ENCODE measurements at regions not wholly inside any gene's neighbourhood (a gene's known extent, or its start where the extent isn't known, plus 50 kb on each side); places are given as distances from the start of the nearest gene placed in this dataset.

DNA sequence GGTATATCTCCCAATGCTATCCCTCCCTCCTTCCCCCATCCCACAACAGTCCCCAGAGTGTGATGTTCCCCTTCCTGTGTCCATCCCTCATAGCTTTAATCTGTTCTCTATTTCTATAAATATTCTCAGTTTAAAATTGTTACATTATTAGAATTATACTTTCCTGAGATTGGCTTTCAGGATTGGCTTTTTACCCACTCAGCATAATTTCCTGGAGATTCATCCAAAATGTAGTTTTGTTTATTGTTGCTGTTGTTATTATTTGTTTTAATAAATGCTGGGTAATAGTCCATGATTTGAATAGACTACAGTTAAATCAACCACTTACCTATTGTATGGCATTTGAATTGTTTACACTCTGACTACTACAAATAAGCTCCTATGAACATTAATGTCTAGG is 936.4 kb downstream of the FAT4 start:
- TF ChIP-seq, protein P1, sequence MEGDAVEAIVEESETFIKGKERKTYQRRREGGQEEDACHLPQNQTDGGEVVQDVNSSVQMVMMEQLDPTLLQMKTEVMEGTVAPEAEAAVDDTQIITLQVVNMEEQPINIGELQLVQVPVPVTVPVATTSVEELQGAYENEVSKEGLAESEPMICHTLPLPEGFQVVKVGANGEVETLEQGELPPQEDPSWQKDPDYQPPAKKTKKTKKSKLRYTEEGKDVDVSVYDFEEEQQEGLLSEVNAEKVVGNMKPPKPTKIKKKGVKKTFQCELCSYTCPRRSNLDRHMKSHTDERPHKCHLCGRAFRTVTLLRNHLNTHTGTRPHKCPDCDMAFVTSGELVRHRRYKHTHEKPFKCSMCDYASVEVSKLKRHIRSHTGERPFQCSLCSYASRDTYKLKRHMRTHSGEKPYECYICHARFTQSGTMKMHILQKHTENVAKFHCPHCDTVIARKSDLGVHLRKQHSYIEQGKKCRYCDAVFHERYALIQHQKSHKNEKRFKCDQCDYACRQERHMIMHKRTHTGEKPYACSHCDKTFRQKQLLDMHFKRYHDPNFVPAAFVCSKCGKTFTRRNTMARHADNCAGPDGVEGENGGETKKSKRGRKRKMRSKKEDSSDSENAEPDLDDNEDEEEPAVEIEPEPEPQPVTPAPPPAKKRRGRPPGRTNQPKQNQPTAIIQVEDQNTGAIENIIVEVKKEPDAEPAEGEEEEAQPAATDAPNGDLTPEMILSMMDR (IDR thresholded peaks at IDR 0.05) = no peak
- TF ChIP-seq POLR2A (IDR thresholded peaks at IDR 0.05) = no peak
- TF ChIP-seq POLR2AphosphoS5 (IDR thresholded peaks at IDR 0.05) = no peak
